ENCODE measurements at regions not wholly inside any gene's neighbourhood (a gene's known extent, or its start where the extent isn't known, plus 50 kb on each side); places are given as distances from the start of the nearest gene placed in this dataset.

- BruUV-seq (replicated peaks), result no TSS peak
- Histone ChIP-seq H4K20me1 (replicated peaks; ENCODE audit: control insufficient read depth, extremely low read depth, insufficient read depth, low read length) (no peaks in the 10 kb centered on the region), H3K4me2 (ENCODE audit: insufficient read depth, low read length) (no peak overlapping the region), H3K9me1 (replicated peaks; ENCODE audit: control insufficient read depth, extremely low read depth, insufficient read depth, low read length) (no peaks in the 10 kb centered on the region), H3K36me3 (ENCODE audit: control insufficient read depth in 2 of 2, extremely low read depth in 1 of 2, insufficient read depth in 2 of 2, low read length in 2 of 2) (no peaks in the 10 kb centered on the region), H3K27me3 (ENCODE audit: control insufficient read depth in 2 of 2, insufficient read depth in 2 of 2, low read length in 2 of 2) (no peaks in the 10 kb centered on the region), H3K9me3 (replicated peaks; ENCODE audit: control insufficient read depth, insufficient read depth, low read length) (no peaks in the 10 kb centered on the region), H3K79me2 (ENCODE audit: control insufficient read depth, insufficient read depth, low read length) (no peaks in the 10 kb centered on the region), H2AFZ (ENCODE audit: low read depth, low read length) (no peak overlapping the region), H3K27ac (ENCODE audit: insufficient read depth, low read depth, low read length) (no peak overlapping the region), H3K4me1 (ENCODE audit: control insufficient read depth, extremely low read depth, insufficient read depth, low read length) (no peaks in the 10 kb centered on the region), H3K9ac (replicated peaks; ENCODE audit: extremely low read depth, insufficient read depth, low read length) (no peak overlapping the region), H3K4me3 (replicated peaks in 1 of 3; ENCODE audit: insufficient read depth in 1 of 3, low read depth in 1 of 3, low read length in 3 of 3) (no peak overlapping the region)
- dilution Hi-C loops (cut with MboI; ENCODE audit: extremely low pct_ligation_motif_present, low sequenced_read_pairs), result no loop called here
- no peak for DNase-seq (ENCODE audit: low read depth, low spot score)
- ChIA-PET CTCF (no interaction called here), POLR2A (no interaction called here)
- FAIRE-seq, result no peak
- intact Hi-C loops (cut with micrococcal nuclease), result no loop called here
- TF ChIP-seq CTCF (IDR thresholded peaks at IDR 0.05; ENCODE audit: extremely low read depth in 1 of 2, insufficient read depth in 1 of 2, low read depth in 1 of 2, low read length in 2 of 2), result no peak
- no peak for TF ChIP-seq MYC (IDR thresholded peaks at IDR 0.05; ENCODE audit: low read depth, low read length)
- no peak for TF ChIP-seq JUN (IDR thresholded peaks at IDR 0.05; ENCODE audit: borderline replicate concordance, insufficient read depth, insufficient read length, low read depth)
- TF ChIP-seq POLR2AphosphoS5 (IDR thresholded peaks at IDR 0.05; ENCODE audit: insufficient read depth, low read depth, low read length), result no peak
Measured at GRCh38 chr17:33499040-33499439, 205.9 kb upstream of the ASIC2 start.

GRCh38 chr17:33500151-33500550 is 207.1 kb upstream of the ASIC2 start:
- Histone ChIP-seq H3K27ac (ENCODE audit: insufficient read depth, low read depth, low read length) (no peak overlapping the region), H3K9me1 (replicated peaks; ENCODE audit: control insufficient read depth, extremely low read depth, insufficient read depth, low read length) (no peaks in the 10 kb centered on the region), H3K4me3 (replicated peaks in 1 of 3; ENCODE audit: insufficient read depth in 1 of 3, low read depth in 1 of 3, low read length in 3 of 3) (no peak overlapping the region), H3K36me3 (ENCODE audit: control insufficient read depth in 2 of 2, extremely low read depth in 1 of 2, insufficient read depth in 2 of 2, low read length in 2 of 2) (no peaks in the 10 kb centered on the region), H3K9ac (replicated peaks; ENCODE audit: extremely low read depth, insufficient read depth, low read length) (no peak overlapping the region), H3K9me3 (replicated peaks; ENCODE audit: control insufficient read depth, insufficient read depth, low read length) (no peaks in the 10 kb centered on the region), H3K4me2 (ENCODE audit: insufficient read depth, low read length) (no peak overlapping the region), H3K79me2 (ENCODE audit: control insufficient read depth, insufficient read depth, low read length) (no peaks in the 10 kb centered on the region), H3K27me3 (ENCODE audit: control insufficient read depth in 2 of 2, insufficient read depth in 2 of 2, low read length in 2 of 2) (no peaks in the 10 kb centered on the region), H3K4me1 (ENCODE audit: control insufficient read depth, extremely low read depth, insufficient read depth, low read length) (no peaks in the 10 kb centered on the region), H2AFZ (ENCODE audit: low read depth, low read length) (no peak overlapping the region), H4K20me1 (replicated peaks; ENCODE audit: control insufficient read depth, extremely low read depth, insufficient read depth, low read length) (no peaks in the 10 kb centered on the region)
- TF ChIP-seq FOS (IDR thresholded peaks at IDR 0.05; ENCODE audit: borderline replicate concordance, insufficient read depth, low read length) (no peak), JUN (IDR thresholded peaks at IDR 0.05; ENCODE audit: borderline replicate concordance, insufficient read depth, insufficient read length, low read depth) (no peak), CTCF (IDR thresholded peaks at IDR 0.05; ENCODE audit: extremely low read depth in 1 of 2, insufficient read depth in 1 of 2, low read depth in 1 of 2, low read length in 2 of 2) (no peak), MAX (IDR thresholded peaks at IDR 0.05; ENCODE audit: insufficient read depth, insufficient read length) (no peak), MYC (IDR thresholded peaks at IDR 0.05; ENCODE audit: low read depth, low read length) (no peak), GATA2 (IDR thresholded peaks at IDR 0.05; ENCODE audit: insufficient read depth, insufficient read length, low read depth, low read length) (no peak), POLR2A (IDR thresholded peaks at IDR 0.05; ENCODE audit: low read depth, low read length) (no peak)
- DNase-seq (ENCODE audit: low read depth, low spot score), result no peak
- no peak for FAIRE-seq
- ChIA-PET POLR2A (no interaction called here), CTCF (no interaction called here)
- dilution Hi-C loops (cut with MboI; ENCODE audit: extremely low pct_ligation_motif_present, low sequenced_read_pairs), result no loop called here
- intact Hi-C loops (cut with micrococcal nuclease), result no loop called here
- BruUV-seq (replicated peaks), result no TSS peak

Measured in endothelial cell of umbilical vein (primary cell).